AG09319 (cell line): ENCODE measurements at regions not wholly inside any gene's neighbourhood (a gene's known extent, or its start where the extent isn't known, plus 50 kb on each side); places are given as distances from the start of the nearest gene placed in this dataset.

Source experiments
- DNase-seq: peaks from one replicate; pipeline ENCODE4 v3.0.0-alpha.2; 2010; ENCODE audit warnings: low read depth; ENCODE audit errors: extremely low read depth
- TF ChIP-seq, protein P1 (sequence below): IDR thresholded peaks from 2 replicates; pipeline ENCODE4 v1.5.1; 2011; ENCODE audit warnings: low read depth, mild to moderate bottlenecking, inconsistent platforms, low read length, moderate library complexity

DNA sequence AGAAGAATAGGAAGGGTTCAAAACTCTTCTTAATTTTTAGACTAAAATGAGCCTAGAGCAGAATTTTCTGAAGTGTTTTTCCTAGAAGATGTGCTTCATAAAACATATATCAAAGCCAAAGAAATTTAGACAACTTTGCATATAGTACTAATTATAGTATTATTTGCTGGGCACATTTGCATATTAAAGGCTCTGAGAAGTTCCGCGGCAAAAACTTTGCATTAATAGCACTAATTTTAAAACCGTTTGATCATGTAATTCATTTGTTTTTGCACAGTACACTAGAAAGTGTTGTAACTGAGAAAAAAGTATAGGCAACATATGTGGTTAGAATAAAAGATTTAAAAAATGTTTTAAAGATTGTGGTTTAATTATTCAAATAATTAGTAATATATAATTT is 412.0 kb upstream of the NR2F2 start:
- DNase-seq, result no peak
- TF ChIP-seq, protein P1, sequence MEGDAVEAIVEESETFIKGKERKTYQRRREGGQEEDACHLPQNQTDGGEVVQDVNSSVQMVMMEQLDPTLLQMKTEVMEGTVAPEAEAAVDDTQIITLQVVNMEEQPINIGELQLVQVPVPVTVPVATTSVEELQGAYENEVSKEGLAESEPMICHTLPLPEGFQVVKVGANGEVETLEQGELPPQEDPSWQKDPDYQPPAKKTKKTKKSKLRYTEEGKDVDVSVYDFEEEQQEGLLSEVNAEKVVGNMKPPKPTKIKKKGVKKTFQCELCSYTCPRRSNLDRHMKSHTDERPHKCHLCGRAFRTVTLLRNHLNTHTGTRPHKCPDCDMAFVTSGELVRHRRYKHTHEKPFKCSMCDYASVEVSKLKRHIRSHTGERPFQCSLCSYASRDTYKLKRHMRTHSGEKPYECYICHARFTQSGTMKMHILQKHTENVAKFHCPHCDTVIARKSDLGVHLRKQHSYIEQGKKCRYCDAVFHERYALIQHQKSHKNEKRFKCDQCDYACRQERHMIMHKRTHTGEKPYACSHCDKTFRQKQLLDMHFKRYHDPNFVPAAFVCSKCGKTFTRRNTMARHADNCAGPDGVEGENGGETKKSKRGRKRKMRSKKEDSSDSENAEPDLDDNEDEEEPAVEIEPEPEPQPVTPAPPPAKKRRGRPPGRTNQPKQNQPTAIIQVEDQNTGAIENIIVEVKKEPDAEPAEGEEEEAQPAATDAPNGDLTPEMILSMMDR, result no peak

DNA sequence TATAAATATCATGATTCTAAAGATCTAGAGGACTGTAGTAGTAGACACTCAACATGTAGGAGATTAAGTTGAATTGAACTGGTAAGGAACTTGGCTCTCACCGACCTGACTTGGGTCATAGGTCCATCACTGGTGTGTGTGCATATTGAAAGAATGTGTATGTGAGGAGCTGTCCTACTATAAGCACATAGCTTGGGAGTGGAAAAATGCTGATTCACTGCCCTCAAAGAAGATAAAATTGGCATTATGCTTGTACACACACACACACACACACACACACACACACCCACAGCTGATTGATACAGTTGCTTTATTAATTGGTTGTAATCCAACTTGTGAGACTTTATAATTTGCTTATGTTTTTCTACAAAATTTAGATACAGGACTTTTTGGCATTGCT is 411.0 kb upstream of the NR2F2 start:
- DNase-seq, result no peak
- TF ChIP-seq, protein P1, result no peak

DNA sequence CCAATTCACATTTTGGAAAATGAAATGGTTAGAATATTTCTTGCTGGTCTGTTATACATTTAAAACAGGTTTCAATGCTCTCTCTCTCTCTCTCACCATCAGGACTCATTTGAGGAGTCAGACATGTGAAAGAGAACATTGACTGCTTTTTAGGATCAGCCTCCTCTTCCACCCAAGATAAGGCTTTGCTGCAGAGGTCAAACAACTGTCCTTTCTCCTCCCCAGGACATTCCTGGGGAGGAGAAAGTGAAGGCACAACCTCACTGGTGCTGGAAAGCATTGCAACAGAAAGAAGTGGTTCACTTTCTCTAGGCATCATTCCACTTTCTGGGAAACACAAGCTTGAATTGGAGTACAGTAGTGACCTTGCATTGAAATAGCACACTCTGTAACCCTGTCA is 409.1 kb upstream of the NR2F2 start:
- DNase-seq, result no peak
- TF ChIP-seq, protein P1, result no peak

DNA sequence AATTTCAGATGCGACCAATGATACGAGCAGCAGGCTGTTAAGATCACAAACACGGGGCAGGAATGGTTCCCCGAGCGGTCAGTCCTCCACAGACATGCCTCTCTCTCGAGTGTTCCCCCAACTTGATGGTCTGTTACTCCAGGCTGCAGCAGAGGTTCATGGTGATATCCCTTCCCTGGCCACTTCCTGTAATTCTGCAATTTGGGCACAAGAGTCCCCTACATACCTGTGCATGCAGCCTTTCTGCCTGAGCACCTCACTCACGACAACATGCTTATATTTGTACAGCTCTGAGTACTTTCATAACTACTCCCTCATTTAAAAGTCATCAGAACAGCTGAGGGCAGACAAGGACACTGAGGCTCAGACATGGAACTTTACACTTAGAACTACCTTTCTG is 408.1 kb upstream of the NR2F2 start:
- TF ChIP-seq, protein P1, result no peak
- DNase-seq, result no peak

DNA sequence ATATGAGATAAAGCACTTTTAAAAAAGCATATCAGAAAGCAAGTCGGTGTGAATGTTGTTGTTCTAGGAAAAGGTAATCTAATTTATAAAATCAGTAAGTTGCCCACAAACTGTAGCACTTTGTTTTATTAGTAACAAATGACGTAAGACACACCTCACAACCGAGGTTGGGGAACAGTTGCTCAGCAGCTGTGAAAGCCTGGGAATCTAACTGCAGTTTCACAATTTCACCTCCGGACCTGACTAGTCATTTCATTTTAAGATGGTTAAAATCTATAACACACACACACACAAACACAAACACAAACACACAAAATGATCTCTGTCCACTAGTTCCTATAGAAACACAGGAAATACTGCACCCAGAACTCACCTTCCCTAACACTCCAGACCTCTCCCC is 406.7 kb upstream of the NR2F2 start:
- no peak for DNase-seq
- TF ChIP-seq, protein P1, result no peak

DNA sequence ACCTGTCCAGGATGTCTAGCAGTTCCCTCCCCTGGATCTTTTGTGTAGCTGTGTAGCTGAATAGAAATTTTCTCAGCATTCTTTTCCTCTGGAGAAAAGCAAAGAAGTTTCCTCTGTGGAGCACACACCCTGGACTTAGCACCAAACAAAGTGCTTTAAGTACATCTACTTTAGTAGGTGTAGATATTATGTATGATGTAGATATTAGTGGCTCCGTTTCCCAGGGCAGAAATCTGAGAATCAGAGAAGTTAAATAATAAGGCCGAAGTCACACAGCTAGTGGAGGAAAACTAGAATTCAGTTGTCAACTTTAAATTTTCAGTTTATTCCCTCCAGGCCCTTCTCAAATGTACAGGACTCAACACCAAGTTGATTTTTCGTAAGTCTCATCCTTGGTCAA is 401.7 kb upstream of the NR2F2 start:
- no peak for DNase-seq
- TF ChIP-seq, protein P1, result no peak

DNA sequence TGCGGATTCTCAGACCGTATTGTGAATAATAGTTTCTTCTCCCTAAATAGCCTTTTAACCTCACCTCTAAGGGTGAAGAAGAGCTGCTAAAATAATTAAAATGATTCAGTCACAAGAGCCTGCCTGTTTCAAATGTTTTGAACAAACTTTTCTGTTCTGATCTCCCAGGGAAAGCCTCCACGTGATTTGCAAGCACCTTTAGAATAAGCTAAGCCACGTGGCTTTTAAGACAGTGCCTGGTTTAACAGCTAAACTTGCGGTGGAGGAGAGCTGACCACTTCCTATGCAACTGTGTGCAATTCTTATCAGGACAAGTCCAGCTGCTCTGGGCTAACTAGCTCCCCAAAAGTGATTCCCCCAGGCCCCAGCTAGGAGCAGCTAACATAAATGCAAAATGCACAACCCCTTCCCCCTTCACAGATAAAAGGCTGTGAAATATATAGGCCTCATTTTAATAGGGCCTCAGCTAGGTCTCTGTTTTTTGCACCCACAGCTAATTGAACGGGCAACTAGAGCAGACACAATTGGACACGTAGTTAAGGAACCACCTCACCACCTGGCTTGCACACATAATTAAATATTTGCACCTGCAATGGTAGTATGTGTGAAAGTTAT is 401.2 kb upstream of the NR2F2 start:
- TF ChIP-seq, protein P1, result no peak
- no peak for DNase-seq
